GM13976 (cell line): ENCODE measurements at regions not wholly inside any gene's neighbourhood (a gene's known extent, or its start where the extent isn't known, plus 50 kb on each side); places are given as distances from the start of the nearest gene placed in this dataset.

Experiments used
- DNase-seq: peaks from one replicate; pipeline ENCODE4 v3.0.0; 2012; ENCODE audit warnings: low spot score
- CTCF ChIP-seq: IDR thresholded peaks from 2 replicates; pipeline ENCODE4 v1.5.1; 2012; ENCODE audit warnings: borderline replicate concordance, mild to moderate bottlenecking; ENCODE audit not compliant: insufficient read depth; ENCODE audit errors: extremely low read depth, missing control alignments, control extremely low read depth
- in situ Hi-C: fragments of 300-500 bp; cut with MboI; formaldehyde crosslinking; loops from one replicate; pipeline ENCODE4 v1.12.0; 2022; ENCODE audit warnings: low sequenced_read_pairs, mixed read lengths, inconsistent platforms; ENCODE audit not compliant: unreplicated experiment

- in situ Hi-C loops = no loop called here
- no peak for DNase-seq
- no peak for TF ChIP-seq CTCF
Observed at GRCh38 chr13:80430561-80430960, 89.6 kb upstream of the SPRY2 start.

GRCh38 chr13:80428349-80429096, 87.6 kb upstream of the SPRY2 start:
- no peak for DNase-seq
- in situ Hi-C loops = no loop called here
- TF ChIP-seq CTCF = no peak

- in situ Hi-C loops = no loop called here
- no peak for TF ChIP-seq CTCF
- no peak for DNase-seq
Observed at GRCh38 chr13:80419416-80419815, 78.5 kb upstream of the SPRY2 start.

GRCh38 chr13:80413611-80414010, 72.7 kb upstream of the SPRY2 start:
- TF ChIP-seq CTCF = no peak
- in situ Hi-C loops = no loop called here
- DNase-seq = no peak

- no peak for DNase-seq
- in situ Hi-C loops = no loop called here
- no peak for TF ChIP-seq CTCF
Observed at GRCh38 chr13:80408270-80408669, 67.3 kb upstream of the SPRY2 start.

- DNase-seq = no peak
- in situ Hi-C loops = no loop called here
- TF ChIP-seq CTCF = no peak
Observed at GRCh38 chr13:80400865-80401426, 60.0 kb upstream of the SPRY2 start.
